ENCODE measurements at regions not wholly inside any gene's neighbourhood (a gene's known extent, or its start where the extent isn't known, plus 50 kb on each side); places are given as distances from the start of the nearest gene placed in this dataset.
"Not testable (repeated sequence)": the region's sequence is repeated elsewhere in the genome, so short reads cannot be mapped to it uniquely, and the experiment has no call there.

DNA sequence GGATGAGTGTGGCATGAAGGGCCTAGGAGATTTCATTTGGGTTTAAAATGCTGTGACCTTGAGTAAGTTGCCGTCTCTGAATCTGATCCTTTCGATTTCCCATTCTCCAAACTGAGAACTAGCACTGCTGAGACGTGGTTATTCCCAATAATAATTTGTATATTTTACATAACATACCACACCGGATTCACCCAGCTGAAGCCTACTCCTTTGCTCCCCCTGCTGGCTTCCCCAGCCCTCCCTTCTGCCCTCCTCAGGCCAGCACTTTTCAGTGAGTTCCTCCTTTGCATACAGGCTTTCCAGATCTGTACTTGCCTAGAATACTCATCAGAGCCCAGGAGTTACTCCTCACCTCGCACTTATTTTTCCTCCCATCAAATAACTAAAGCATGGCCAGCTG is 255.1 kb downstream of the OR4F29 start:
- not testable (repeated sequence) for DNase-seq

DNA sequence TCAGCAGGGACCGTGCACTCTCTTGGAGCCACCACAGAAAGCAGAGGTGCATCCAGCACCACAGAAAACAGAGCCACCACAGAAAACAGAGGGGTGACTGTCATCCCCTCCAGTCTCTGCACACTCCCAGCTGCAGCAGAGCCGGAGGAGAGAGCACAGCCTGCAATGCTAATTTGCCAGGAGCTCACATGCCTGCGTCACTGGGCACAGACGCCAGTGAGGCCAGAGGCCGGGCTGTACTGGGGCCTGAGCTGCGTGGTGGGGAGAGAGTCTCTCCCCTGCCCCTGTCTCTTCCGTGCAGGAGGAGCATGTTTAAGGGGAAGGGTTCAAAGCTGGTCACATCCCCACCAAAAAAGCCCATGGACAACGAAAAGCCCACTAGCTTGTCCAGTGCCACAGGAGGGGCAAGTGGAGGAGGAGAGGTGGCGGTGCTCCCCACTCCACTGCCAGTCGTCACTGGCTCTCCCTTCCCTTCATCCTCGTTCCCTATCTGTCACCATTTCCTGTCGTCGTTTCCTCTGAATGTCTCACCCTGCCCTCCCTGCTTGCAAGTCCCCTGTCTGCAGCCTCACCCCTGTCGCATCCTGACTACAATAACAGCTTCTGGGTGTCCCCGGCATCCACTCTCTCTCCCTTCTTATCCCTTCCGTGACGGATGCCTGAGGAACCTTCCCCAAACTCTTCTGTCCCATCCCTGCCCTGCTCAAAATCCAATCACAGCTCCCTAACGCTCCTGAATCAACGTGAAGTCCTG is 260.0 kb downstream of the OR4F29 start:
- DNase-seq: not testable (repeated sequence)

DNA sequence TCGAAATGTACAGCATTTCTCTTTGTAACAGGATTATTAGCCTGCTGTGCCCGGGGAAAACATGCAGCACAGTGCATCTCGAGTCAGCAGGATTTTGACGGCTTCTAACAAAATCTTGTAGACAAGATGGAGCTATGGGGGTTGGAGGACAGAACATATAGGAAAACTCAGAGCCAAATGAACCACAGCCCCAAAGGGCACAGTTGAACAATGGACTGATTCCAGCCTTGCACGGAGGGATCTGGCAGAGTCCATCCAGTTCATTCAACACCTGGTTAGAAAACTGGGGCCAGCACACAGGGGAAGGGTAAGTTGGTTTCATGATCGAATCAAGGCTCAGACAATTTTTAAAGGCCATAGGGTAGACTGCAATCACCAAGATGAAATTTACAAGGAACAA is 260.8 kb downstream of the OR4F29 start:
- DNase-seq: not testable (repeated sequence)

DNA sequence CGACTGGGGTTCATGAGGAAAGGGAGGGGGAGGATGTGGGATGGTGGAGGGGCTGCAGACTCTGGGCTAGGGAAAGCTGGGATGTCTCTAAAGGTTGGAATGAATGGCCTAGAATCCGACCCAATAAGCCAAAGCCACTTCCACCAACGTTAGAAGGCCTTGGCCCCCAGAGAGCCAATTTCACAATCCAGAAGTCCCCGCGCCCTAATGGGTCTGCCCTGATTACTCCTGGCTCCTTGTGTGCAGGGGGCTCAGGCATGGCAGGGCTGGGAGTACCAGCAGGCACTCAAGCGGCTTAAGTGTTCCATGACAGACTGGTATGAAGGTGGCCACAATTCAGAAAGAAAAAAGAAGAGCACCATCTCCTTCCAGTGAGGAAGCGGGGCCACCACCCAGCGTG is 261.6 kb downstream of the OR4F29 start:
- DNase-seq: not testable (repeated sequence)

DNA sequence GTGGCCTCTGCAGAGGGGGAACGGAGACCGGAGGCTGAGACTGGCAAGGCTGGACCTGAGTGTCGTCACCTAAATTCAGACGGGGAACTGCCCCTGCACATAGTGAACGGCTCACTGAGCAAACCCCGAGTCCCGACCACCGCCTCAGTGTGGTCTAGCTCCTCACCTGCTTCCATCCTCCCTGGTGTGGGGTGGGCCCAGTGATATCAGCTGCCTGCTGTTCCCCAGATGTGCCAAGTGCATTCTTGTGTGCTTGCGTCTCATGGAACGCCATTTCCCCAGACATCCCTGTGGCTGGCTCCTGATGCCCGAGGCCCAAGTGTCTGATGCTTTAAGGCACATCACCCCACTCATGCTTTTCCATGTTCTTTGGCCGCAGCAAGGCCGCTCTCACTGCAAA is 262.2 kb downstream of the OR4F29 start:
- DNase-seq: not testable (repeated sequence)

DNA sequence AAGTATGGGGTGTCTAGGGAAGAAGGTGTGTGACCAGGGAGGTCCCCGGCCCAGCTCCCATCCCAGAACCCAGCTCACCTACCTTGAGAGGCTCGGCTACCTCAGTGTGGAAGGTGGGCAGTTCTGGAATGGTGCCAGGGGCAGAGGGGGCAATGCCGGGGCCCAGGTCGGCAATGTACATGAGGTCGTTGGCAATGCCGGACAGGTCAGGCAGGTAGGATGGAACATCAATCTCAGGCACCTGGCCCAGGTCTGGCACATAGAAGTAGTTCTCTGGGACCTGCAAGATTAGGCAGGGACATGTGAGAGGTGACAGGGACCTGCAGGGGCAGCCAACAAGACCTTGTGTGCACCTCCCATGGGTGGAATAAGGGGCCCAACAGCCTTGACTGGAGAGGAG is 264.2 kb downstream of the OR4F29 start:
- DNase-seq: not testable (repeated sequence)

DNA sequence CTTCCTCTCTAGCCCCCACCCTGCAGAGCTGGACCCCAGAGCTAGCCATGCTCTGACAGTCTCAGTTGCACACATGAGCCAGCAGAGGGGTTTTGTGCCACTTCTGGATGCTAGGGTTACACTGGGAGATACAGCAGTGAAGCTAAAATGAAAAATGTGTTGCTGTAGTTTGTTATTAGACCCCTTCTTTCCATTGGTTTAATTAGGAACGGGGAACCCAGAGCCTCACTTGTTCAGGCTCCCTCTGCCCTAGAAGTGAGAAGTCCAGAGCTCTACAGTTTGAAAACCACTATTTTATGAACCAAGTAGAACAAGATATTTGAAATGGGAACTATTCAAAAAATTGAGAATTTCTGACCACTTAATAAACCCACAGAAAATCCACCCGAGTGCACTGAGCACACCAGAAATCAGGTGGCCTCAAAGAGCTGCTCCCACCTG is 264.8 kb downstream of the OR4F29 start:
- peak; percentile 0 to 1 for DNase-seq

DNA sequence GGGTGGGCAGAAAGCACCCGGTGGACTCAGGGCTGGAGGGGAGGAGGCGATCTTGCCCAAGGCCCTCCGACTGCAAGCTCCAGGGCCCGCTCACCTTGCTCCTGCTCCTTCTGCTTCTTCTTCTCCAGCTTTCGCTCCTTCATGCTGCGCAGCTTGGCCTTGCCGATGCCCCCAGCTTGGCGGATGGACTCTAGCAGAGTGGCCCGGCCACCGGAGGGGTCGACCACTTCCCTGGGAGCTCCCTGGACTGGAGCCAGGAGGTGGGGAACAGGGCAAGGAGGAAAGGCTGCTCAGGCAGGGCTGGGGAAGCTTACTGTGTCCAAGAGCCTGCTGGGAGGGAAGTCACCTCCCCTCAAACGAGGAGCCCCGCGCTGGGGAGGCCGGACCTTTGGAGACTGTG is 265.3 kb downstream of the OR4F29 start:
- not testable (repeated sequence) for DNase-seq

DNA sequence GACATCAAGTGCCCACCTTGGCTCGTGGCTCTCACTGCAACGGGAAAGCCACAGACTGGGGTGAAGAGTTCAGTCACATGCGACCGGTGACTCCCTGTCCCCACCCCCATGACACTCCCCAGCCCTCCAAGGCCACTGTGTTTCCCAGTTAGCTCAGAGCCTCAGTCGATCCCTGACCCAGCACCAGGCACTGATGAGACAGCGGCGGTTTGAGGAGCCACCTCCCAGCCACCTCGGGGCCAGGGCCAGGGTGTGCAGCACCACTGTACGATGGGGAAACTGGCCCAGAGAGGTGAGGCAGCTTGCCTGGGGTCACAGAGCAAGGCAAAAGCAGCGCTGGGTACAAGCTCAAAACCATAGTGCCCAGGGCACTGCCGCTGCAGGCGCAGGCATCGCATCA is 266.0 kb downstream of the OR4F29 start:
- DNase-seq: not testable (repeated sequence)

DNA sequence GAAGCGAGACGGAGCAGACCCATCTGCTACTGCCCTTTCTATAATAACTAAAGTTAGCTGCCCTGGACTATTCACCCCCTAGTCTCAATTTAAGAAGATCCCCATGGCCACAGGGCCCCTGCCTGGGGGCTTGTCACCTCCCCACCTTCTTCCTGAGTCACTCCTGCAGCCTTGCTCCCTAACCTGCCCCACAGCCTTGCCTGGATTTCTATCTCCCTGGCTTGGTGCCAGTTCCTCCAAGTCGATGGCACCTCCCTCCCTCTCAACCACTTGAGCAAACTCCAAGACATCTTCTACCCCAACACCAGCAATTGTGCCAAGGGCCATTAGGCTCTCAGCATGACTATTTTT is 267.2 kb downstream of the OR4F29 start:
- not testable (repeated sequence) for DNase-seq

DNA sequence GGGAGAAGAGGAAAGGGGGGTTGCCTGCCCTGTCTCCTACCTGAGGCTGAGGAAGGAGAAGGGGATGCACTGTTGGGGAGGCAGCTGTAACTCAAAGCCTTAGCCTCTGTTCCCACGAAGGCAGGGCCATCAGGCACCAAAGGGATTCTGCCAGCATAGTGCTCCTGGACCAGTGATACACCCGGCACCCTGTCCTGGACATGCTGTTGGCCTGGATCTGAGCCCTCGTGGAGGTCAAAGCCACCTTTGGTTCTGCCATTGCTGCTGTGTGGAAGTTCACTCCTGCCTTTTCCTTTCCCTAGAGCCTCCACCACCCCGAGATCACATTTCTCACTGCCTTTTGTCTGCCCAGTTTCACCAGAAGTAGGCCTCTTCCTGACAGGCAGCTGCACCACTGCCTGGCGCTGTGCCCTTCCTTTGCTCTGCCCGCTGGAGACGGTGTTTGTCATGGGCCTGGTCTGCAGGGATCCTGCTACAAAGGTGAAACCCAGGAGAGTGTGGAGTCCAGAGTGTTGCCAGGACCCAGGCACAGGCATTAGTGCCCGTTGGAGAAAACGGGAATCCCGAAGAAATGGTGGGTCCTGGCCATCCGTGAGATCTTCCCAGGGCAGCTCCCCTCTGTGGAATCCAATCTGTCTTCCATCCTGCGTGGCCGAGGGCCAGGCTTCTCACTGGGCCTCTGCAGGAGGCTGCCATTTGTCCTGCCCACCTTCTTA is 267.7 kb downstream of the OR4F29 start:
- DNase-seq: not testable (repeated sequence)

DNA sequence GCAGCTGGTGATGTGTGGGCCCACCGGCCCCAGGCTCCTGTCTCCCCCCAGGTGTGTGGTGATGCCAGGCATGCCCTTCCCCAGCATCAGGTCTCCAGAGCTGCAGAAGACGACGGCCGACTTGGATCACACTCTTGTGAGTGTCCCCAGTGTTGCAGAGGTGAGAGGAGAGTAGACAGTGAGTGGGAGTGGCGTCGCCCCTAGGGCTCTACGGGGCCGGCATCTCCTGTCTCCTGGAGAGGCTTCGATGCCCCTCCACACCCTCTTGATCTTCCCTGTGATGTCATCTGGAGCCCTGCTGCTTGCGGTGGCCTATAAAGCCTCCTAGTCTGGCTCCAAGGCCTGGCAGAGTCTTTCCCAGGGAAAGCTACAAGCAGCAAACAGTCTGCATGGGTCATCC is 268.4 kb downstream of the OR4F29 start:
- DNase-seq: not testable (repeated sequence)

DNA sequence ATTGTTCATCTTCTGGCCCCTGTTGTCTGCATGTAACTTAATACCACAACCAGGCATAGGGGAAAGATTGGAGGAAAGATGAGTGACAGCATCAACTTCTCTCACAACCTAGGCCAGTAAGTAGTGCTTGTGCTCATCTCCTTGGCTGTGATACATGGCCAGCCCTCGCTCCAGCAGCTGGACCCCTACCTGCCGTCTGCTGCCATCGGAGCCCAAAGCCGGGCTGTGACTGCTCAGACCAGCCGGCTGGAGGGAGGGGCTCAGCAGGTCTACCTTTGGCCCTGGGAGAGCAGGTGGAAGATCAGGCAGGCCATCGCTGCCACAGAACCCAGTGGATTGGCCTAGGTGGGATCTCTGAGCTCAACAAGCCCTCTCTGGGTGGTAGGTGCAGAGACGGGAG is 268.8 kb downstream of the OR4F29 start:
- not testable (repeated sequence) for DNase-seq

DNA sequence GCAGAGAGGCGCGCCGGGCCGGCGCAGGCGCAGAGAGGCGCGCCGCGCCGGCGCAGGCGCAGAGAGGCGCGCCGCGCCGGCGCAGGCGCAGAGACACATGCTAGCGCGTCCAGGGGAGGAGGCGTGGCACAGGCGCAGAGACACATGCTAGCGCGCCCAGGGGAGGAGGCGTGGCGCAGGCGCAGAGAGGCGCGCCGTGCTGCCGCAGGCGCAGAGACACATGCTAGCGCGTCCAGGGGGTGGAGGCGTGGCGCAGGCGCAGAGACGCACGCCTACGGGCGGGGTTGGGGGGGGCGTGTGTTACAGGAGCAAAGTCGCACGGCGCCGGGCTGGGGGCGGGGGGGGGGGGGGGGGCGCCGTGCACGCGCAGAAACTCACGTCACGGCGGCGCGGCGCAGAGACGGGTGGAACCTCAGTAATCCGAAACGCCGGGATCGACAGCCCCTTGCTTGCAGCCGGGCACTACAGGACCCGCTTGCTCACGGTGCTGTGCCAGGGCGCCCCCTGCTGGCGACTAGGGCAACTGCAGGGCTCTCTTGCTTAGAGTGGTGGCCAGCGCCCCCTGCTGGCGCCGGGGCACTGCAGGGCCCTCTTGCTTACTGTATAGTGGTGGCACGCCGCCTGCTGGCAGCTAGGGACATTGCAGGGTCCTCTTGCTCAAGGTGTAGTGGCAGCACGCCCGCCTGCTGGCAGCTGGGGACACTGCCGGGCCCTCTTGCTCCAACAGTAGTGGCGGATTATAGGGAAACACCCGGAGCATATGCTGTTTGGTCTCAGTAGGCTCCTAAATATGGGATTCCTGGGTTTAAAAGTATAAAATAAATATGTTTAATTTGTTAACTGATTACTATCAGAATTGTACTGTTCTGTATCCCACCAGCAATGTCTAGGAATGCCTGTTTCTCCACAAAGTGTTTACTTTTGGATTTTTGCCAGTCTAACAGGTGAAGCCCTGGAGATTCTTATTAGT is 269.9 kb downstream of the OR4F29 start:
- peak; percentile 40 to 60 for DNase-seq

DNA sequence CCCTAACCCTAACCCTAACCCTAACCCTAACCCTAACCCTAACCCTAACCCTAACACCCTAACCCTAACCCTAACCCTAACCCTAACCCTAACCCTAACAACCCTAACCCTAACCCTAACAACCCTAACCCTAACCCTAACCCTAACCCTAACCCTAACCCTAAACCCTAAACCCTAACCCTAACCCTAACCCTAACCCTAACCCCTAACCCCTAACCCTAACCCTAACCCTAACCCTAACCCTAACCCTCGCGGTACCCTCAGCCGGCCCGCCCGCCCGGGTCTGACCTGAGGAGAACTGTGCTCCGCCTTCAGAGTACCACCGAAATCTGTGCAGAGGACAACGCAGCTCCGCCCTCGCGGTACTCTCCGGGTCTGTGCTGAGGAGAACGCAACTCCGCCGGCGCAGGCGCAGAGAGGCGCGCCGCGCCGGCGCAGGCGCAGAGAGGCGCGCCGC is 270.7 kb downstream of the OR4F29 start:
- peak in 1 of 2 donors; percentile 2 for DNase-seq

DNA sequence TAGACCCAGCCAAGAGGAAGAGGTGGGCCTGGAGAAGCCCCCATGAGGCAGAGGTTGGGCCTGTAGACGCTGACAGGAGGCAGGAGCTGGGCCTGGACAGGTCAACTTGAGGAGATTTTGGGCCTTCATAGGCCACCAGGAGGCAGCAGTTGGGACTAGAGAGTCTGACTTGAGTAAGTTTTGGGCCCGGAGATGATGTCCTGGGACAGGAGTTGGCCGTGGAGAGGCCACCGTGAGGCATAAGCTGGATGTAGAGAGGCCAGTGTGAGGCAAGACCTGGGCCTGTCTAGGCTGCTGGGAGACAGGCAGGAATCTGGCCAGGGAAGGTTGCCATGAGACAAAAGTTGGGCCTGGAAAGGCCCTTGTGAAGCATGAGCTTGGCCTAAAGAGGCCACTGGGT is 312.6 kb downstream of the OR4F29 start:
- DNase-seq: not testable (repeated sequence)

DNA sequence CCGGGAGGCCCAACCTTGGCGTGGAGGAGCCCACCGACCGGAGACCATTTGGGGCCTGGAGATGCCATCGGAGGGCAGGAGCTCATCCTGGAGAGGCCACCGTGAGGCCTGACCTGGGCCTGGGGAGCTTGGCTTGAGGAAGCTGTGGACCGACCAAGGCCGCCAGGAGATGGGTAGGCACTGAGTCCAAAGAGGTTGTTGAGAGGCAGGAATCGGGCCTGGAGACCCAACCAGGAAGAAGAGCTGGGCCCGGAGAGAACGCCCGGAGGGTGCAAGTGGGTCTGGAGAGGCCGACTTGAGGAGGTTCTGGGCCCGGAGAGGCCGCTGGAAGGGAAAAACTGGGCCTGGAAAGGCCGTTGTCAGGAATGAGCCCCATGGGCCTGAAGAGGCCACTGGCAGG is 313.8 kb downstream of the OR4F29 start:
- not testable (repeated sequence) for DNase-seq

DNA sequence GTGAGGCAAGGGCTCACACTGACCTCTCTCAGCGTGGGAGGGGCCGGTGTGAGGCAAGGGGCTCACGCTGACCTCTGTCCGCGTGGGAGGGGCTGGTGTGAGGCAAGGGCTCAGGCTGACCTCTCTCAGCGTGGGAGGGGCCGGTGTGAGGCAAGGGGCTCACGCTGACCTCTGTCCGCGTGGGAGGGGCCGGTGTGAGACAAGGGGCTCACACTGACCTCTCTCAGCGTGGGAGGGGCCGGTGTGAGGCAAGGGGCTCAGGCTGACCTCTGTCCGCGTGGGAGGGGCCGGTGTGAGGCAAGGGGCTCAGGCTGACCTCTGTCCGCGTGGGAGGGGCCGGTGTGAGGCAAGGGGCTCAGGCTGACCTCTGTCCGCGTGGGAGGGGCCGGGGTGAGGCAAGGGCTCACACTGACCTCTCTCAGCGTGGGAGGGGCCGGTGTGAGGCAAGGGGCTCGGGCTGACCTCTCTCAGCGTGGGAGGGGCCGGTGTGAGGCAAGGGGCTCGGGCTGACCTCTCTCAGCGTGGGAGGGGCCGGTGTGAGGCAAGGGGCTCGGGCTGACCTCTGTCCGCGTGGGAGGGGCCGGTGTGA is 315.0 kb downstream of the OR4F29 start:
- not testable (repeated sequence) for DNase-seq

DNA sequence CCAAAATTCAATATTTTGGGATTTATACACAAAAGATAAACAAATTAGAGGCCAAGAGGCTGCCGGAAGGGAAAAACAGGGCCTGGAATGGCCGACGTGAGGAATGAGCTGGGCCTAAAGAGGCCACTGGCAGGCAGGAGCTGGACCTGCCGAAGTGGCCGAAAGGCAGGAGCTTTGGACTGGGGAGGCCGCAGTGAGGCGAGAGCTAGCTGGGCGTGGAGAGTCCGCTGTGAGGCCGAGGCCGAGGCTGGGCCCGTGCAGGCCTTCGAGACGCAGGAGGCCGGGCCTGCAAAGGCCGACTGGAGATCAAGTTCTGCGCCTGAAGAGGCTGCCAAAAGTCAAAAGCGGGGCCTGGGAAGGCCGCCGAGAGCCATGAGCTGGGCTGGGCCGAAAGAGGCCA is 316.5 kb downstream of the OR4F29 start:
- not testable (repeated sequence) for DNase-seq

DNA sequence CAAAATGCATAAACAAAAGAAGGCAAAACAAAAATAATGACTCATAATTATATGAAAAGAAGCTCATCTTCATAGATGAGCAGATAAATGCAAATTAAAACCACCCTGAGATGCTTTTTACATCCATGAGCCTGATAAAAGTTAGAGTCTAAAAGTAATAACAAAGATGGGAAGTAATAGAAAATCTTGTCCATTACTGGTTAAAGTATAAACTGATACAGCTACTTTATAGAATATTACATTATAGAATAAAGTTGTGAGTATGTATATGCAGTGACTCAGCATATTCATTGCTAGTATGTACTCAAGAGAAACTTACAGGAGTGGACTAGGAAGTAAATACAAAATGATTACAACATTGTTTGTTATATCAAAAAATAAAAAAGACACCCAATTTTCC is 333.0 kb downstream of the OR4F29 start:
- not testable (repeated sequence) for DNase-seq

DNA sequence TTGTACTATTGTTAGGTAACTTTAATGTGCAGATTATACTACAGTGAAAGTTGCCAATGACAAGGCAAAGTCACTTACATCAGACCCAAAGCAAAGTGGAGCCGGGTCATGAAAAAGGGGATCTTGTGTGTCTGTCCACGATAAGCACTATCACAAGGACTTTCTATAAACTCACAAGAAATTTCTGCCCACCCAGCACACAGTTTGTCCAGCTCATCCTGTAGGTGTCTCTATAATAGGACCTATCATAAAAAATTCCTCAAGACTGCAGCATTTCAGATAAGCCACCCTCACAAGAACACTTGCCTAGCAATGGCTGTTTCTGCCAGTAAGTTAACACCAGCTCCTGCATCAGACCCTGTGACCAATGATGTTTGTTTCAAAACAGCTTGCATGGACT is 335.9 kb downstream of the OR4F29 start:
- DNase-seq: not testable (repeated sequence)

DNA sequence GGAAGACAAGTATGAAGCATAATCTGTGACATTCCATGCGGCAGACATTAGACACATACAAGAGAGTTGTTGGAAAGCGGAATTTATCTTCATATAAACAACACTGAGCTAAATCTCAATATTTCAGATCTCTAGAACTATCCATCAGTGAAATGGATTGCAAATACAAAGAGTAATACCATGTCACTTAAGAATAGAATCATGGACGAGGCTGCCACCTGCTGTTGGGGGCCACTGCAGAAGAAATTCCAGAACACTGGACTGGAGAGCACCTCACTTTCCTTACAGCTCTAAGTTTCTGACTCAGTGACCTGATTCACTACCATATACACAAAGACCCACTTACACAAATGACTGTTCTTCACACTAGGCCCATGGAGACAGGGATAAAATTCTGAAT is 346.7 kb downstream of the OR4F29 start:
- DNase-seq: not testable (repeated sequence)

Measured in inflammatory macrophage (primary cell).